ENCODE measurements at regions not wholly inside any gene's neighbourhood (a gene's known extent, or its start where the extent isn't known, plus 50 kb on each side); places are given as distances from the start of the nearest gene placed in this dataset.
A peak's percentile ranks its signal among the peaks of the same experiment; 100 is the strongest.
"Not testable (repeated sequence)": the region's sequence is repeated elsewhere in the genome, so short reads cannot be mapped to it uniquely, and the experiment has no call there.

GRCh38 chr14:22491683-22492621, 97.1 kb downstream of the DAD1 start:
- peak; percentile 53 for DNase-seq

- DNase-seq = not testable (repeated sequence)
Measured at GRCh38 chr14:22491053-22491452, 98.0 kb downstream of the DAD1 start.

- no peak for DNase-seq
Measured at GRCh38 chr14:22489957-22490950, 98.8 kb downstream of the DAD1 start.

- DNase-seq = no peak
Measured at GRCh38 chr14:22489244-22489545, 99.8 kb downstream of the DAD1 start.

GRCh38 chr14:22488522-22489243, 100.3 kb downstream of the DAD1 start:
- DNase-seq = no peak

- no peak for DNase-seq
Measured at GRCh38 chr14:22487941-22488340, 101.1 kb downstream of the DAD1 start.

GRCh38 chr14:22487401-22487800, 101.6 kb downstream of the DAD1 start:
- DNase-seq = no peak

GRCh38 chr14:22486675-22487074, 102.3 kb downstream of the DAD1 start:
- no peak for DNase-seq

GRCh38 chr14:22485649-22486048, 103.4 kb downstream of the DAD1 start:
- no peak for DNase-seq

GRCh38 chr14:22485178-22485577, 103.8 kb downstream of the DAD1 start:
- DNase-seq = no peak

- no peak for DNase-seq
Measured at GRCh38 chr14:22484632-22485031, 104.4 kb downstream of the DAD1 start.

- no peak for DNase-seq
Measured at GRCh38 chr14:22483863-22484593, 105.0 kb downstream of the DAD1 start.

GRCh38 chr14:22482782-22483553, 106.1 kb downstream of the DAD1 start:
- no peak for DNase-seq

- no peak for DNase-seq
Measured at GRCh38 chr14:22482085-22482694, 106.8 kb downstream of the DAD1 start.

GRCh38 chr14:22481546-22481945, 107.5 kb downstream of the DAD1 start:
- DNase-seq = no peak

GRCh38 chr14:22479776-22480464, 109.1 kb downstream of the DAD1 start:
- DNase-seq = no peak

- no peak for DNase-seq
Measured at GRCh38 chr14:22479132-22479531, 109.9 kb downstream of the DAD1 start.

- no peak for DNase-seq
Measured at GRCh38 chr14:22478670-22479069, 110.4 kb downstream of the DAD1 start.

GRCh38 chr14:22478247-22478646, 110.8 kb downstream of the DAD1 start:
- no peak for DNase-seq

GRCh38 chr14:22477569-22478194, 111.3 kb downstream of the DAD1 start:
- DNase-seq = no peak
